Keratinocyte (primary cell): ENCODE measurements at regions not wholly inside any gene's neighbourhood (a gene's known extent, or its start where the extent isn't known, plus 50 kb on each side); places are given as distances from the start of the nearest gene placed in this dataset.

Experiments used
- DNase-seq: peaks from one replicate; pipeline ENCODE4 v3.0.0-alpha.2; 2011; ENCODE audit warnings: low read depth, missing footprints, low spot score
- FAIRE-seq: peaks from 2 replicates; lab custom pipeline; 2011; peaks lifted over from hg19 to GRCh38; lab: Jason Lieb, UNC
- H2AFZ ChIP-seq: 2 replicates; pipeline ENCODE4 v1.6.0; 2012; ENCODE audit warnings: low read length, control low read depth, inconsistent platforms; ENCODE audit not compliant: control insufficient read depth
- H3K27ac ChIP-seq: 2 replicates; pipeline ENCODE4 v1.5.1; 2011; ENCODE audit warnings: low read length; ENCODE audit not compliant: control insufficient read depth, insufficient read depth
- H3K27me3 ChIP-seq: 3 replicates; pipeline ENCODE4 v1.6.0; 2011; ENCODE audit warnings: low read length; ENCODE audit not compliant: control insufficient read depth, insufficient read depth; ENCODE audit errors: extremely low read depth
- H3K36me3 ChIP-seq, 2 experiments: 2 replicates in 1 of 2; 3 replicates in 1 of 2; pipeline ENCODE4 v1.5.1; 2011; ENCODE audit warnings: low read length in 2 of 2, mild to moderate bottlenecking in 1 of 2; ENCODE audit not compliant: control insufficient read depth in 2 of 2, insufficient read depth in 2 of 2; ENCODE audit errors: extremely low read depth in 1 of 2
- H3K4me1 ChIP-seq: 3 replicates; pipeline ENCODE4 v1.5.1; 2011; ENCODE audit warnings: low read length; ENCODE audit not compliant: control insufficient read depth, insufficient read depth; ENCODE audit errors: extremely low read depth
- H3K4me2 ChIP-seq: 3 replicates; pipeline ENCODE4 v1.6.0; 2011; ENCODE audit warnings: low read depth, low read length; ENCODE audit not compliant: control insufficient read depth, insufficient read depth; ENCODE audit errors: extremely low read depth
- H3K4me3 ChIP-seq, 3 experiments: fragments of 200-600 bp in 1 of 3; sonication (generic) in 1 of 3; 2 replicates in 2 of 3; 3 replicates in 1 of 3; pipeline ENCODE4 v1.5.1; 2011 to 2016; ENCODE audit warnings: low read length in 3 of 3, mild to moderate bottlenecking in 3 of 3, control low read depth in 2 of 3, inconsistent platforms in 1 of 3, low read depth in 1 of 3, mixed read lengths in 1 of 3, mixed run types in 1 of 3, moderate library complexity in 1 of 3; ENCODE audit not compliant: control insufficient read depth in 2 of 3, insufficient read depth in 2 of 3; ENCODE audit errors: extremely low read depth in 1 of 3
- H3K79me2 ChIP-seq: 2 replicates; pipeline ENCODE4 v1.6.0; 2012; ENCODE audit warnings: low read length; ENCODE audit not compliant: control insufficient read depth, insufficient read depth
- H3K9ac ChIP-seq: 3 replicates; pipeline ENCODE4 v1.6.0; 2011; ENCODE audit warnings: low read length; ENCODE audit not compliant: control insufficient read depth, insufficient read depth; ENCODE audit errors: extremely low read depth
- H3K9me1 ChIP-seq: 3 replicates; pipeline ENCODE4 v1.6.0; 2011; ENCODE audit warnings: low read length; ENCODE audit not compliant: control insufficient read depth, insufficient read depth; ENCODE audit errors: extremely low read depth
- H3K9me3 ChIP-seq: 2 replicates; pipeline ENCODE4 v1.5.1; 2012; ENCODE audit warnings: low read depth, low read length; ENCODE audit not compliant: control insufficient read depth
- H4K20me1 ChIP-seq: 3 replicates; pipeline ENCODE4 v1.6.0; 2011; ENCODE audit warnings: low read length; ENCODE audit not compliant: control insufficient read depth, insufficient read depth; ENCODE audit errors: extremely low read depth
- EZH2 ChIP-seq: IDR thresholded peaks from one replicate; pipeline ENCODE4 v1.6.1; 2012; ENCODE audit warnings: inconsistent platforms, mild to moderate bottlenecking, low read length, moderate library complexity
- dilution Hi-C: fragments of 300-500 bp; cut with MboI; formaldehyde crosslinking; loops from one replicate; pipeline ENCODE4 v1.7.0; 2020; ENCODE audit warnings: low sequenced_read_pairs; ENCODE audit not compliant: extremely low pct_ligation_motif_present
- TF ChIP-seq, protein P1 (sequence below), 3 experiments: IDR thresholded peaks in 1 of 3; conservative IDR thresholded peaks in 1 of 3; optimal IDR thresholded peaks in 1 of 3; 2 replicates in 2 of 3; 3 replicates in 1 of 3; pipeline versions ENCODE3 to v1.5.1; 2011; ENCODE audit warnings: low read length in 3 of 3, mild to moderate bottlenecking in 3 of 3, moderate library complexity in 2 of 3, control low read depth in 1 of 3, inconsistent platforms in 1 of 3; ENCODE audit not compliant: insufficient read depth in 2 of 3; ENCODE audit errors: extremely low read depth in 1 of 3

DNA sequence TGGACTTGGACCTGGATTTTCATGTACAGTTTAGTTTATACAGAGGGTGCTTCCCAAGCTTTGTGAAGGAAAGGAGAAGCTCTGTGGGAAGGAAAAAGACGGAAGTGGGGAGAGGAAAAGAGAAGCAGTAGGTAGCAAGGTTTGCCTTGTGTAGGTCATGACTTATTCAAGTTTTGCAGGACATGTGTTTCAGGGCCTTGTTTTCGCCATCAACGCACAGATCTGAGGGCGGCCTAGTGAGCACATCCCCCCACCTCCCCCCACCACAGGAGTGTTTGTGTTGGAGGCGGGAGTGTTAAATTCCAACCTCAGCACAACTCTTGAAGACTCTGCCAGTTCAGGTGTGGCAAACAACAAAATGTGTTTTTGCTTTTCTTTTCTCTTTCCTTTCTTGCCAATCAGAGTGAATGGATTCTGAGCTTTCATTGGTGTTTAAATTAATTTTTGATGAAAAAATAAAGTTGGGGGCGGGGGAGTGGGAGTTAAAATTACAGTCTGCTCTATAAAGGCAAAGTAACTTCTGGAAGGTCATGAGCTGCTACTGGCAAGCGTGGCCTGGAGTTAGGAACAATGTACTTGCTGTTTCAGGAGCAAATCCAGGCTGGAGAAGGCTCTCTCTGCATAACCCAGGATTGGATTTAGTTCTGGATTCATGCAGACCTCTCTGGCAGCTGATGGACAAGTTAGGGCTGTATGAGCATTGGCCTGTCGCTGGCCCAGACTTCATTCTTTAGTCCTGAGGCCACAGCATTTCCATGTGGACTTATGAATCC, 338.5 kb downstream of the CD83 start:
- dilution Hi-C loops, result no loop called here
- FAIRE-seq, result no peak
- Histone ChIP-seq H3K36me3 (no peaks in the 10 kb centered on the region), H3K9me3 (no peaks in the 10 kb centered on the region), H3K79me2 (no peaks in the 10 kb centered on the region), H3K4me2 (no peak overlapping the region), H3K27ac (no peak overlapping the region), H3K9ac (no peak overlapping the region), H3K27me3 (no peaks in the 10 kb centered on the region), H4K20me1 (no peaks in the 10 kb centered on the region), H3K4me1 (peaks cover 25% of the 10 kb centered on the region), H3K9me1 (no peaks in the 10 kb centered on the region), H2AFZ (no peak overlapping the region), H3K4me3 (no peak overlapping the region)
- TF ChIP-seq, protein P1, sequence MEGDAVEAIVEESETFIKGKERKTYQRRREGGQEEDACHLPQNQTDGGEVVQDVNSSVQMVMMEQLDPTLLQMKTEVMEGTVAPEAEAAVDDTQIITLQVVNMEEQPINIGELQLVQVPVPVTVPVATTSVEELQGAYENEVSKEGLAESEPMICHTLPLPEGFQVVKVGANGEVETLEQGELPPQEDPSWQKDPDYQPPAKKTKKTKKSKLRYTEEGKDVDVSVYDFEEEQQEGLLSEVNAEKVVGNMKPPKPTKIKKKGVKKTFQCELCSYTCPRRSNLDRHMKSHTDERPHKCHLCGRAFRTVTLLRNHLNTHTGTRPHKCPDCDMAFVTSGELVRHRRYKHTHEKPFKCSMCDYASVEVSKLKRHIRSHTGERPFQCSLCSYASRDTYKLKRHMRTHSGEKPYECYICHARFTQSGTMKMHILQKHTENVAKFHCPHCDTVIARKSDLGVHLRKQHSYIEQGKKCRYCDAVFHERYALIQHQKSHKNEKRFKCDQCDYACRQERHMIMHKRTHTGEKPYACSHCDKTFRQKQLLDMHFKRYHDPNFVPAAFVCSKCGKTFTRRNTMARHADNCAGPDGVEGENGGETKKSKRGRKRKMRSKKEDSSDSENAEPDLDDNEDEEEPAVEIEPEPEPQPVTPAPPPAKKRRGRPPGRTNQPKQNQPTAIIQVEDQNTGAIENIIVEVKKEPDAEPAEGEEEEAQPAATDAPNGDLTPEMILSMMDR (optimal IDR thresholded peaks at IDR 0.05 in 1 of 3, IDR thresholded peaks at IDR 0.05 in 1 of 3, conservative IDR thresholded peaks at IDR 0.05 in 1 of 3; ENCODE audit: extremely low read depth in 1 of 3, insufficient read depth in 2 of 3, low read length in 3 of 3), result no peak
- DNase-seq, result no peak

DNA sequence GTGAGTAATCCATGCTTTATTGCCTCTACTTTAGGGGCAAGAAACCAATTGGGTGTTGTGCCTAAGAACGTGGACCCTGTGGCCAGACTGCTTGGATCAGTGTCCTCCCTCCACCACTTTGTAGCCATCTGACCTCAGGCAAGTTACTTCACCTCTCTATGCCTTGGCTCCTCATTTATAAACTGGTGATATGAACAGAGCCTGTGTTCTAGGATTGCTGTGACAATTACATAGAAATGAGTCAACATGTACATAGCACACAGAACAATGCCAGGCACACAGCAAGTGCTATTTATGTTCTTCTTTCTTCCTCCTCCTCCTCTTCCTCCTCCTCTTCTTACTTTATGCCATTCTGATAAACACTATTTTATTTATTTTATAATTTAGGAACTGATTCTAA, 339.4 kb downstream of the CD83 start:
- Histone ChIP-seq H3K9ac (no peak overlapping the region), H3K9me1 (no peaks in the 10 kb centered on the region), H3K36me3 (no peaks in the 10 kb centered on the region), H4K20me1 (no peaks in the 10 kb centered on the region), H3K27me3 (no peaks in the 10 kb centered on the region), H2AFZ (no peak overlapping the region), H3K4me3 (no peak overlapping the region), H3K4me2 (no peak overlapping the region), H3K79me2 (no peaks in the 10 kb centered on the region), H3K9me3 (no peaks in the 10 kb centered on the region), H3K4me1 (peaks cover 25% of the 10 kb centered on the region), H3K27ac (no peak overlapping the region)
- FAIRE-seq (peak; percentile 66), DNase-seq (no peak)
- TF ChIP-seq EZH2, result no peak
- TF ChIP-seq, protein P1 (optimal IDR thresholded peaks at IDR 0.05 in 1 of 3, IDR thresholded peaks at IDR 0.05 in 1 of 3, conservative IDR thresholded peaks at IDR 0.05 in 1 of 3; ENCODE audit: extremely low read depth in 1 of 3, insufficient read depth in 2 of 3, low read length in 3 of 3), result no peak
- dilution Hi-C loops, result no loop called here
